ENCODE measurements at regions not wholly inside any gene's neighbourhood (a gene's known extent, or its start where the extent isn't known, plus 50 kb on each side); places are given as distances from the start of the nearest gene placed in this dataset.

- Histone ChIP-seq H2BK15ac (ENCODE audit: low read length) (no peak overlapping the region), H3K18ac (ENCODE audit: extremely low read depth, low read length) (no peak overlapping the region), H3K23me2 (ENCODE audit: low read depth, low read length) (no peaks in the 10 kb centered on the region), H3K4me3 (ENCODE audit: extremely low read depth in 1 of 4, insufficient read depth in 2 of 4, low read depth in 3 of 4, low read length in 4 of 4) (no peak overlapping the region), H2BK20ac (ENCODE audit: low read length) (no peak overlapping the region), H4K20me1 (replicated peaks in 1 of 2; ENCODE audit: control insufficient read depth in 1 of 2, insufficient read depth in 2 of 2, low read length in 2 of 2) (no peaks in the 10 kb centered on the region), H3K4me1 (replicated peaks in 1 of 4; ENCODE audit: control insufficient read depth in 3 of 4, insufficient read depth in 4 of 4, low read length in 3 of 4) (no peaks in the 10 kb centered on the region), H2AFZ (ENCODE audit: low read length) (no peak overlapping the region), H3K23ac (ENCODE audit: insufficient read length) (no peak overlapping the region), H3K9ac (replicated peaks in 1 of 4; ENCODE audit: extremely low read depth in 1 of 4, low read depth in 3 of 4, low read length in 3 of 4) (no peak overlapping the region), H3K9me3 (ENCODE audit: insufficient read depth in 2 of 2, low read depth in 1 of 2, low read length in 1 of 2) (no peaks in the 10 kb centered on the region), H2BK120ac (replicated peaks; ENCODE audit: low read depth, low read length) (no peak overlapping the region), H4K91ac (replicated peaks; ENCODE audit: insufficient read length, low read length) (no peak overlapping the region), H2BK12ac (ENCODE audit: low read depth, low read length) (no peak overlapping the region), H3K4ac (replicated peaks; ENCODE audit: insufficient read length, low read depth, low read length) (no peak overlapping the region), H3K27me3 (replicated peaks in 1 of 4; ENCODE audit: control insufficient read depth in 3 of 4, extremely low read depth in 1 of 4, insufficient read depth in 3 of 4, low read length in 3 of 4) (no peaks in the 10 kb centered on the region), H3K36me3 (ENCODE audit: control insufficient read depth in 2 of 4, insufficient read depth in 4 of 4, low read length in 3 of 4) (no peaks in the 10 kb centered on the region), H3K79me1 (ENCODE audit: low read depth, low read length) (no peaks in the 10 kb centered on the region), H2BK5ac (ENCODE audit: low read depth, low read length) (no peak overlapping the region), H3K56ac (replicated peaks; ENCODE audit: insufficient read length, low read depth, low read length) (no peak overlapping the region), H3K27ac (ENCODE audit: low read depth, low read length) (no peak overlapping the region), H4K8ac (ENCODE audit: extremely low read depth, insufficient read depth, low read length) (no peak overlapping the region), H4K5ac (ENCODE audit: insufficient read length, low read depth, low read length) (no peak overlapping the region), H3K4me2 (ENCODE audit: insufficient read depth in 1 of 2, low read depth in 2 of 2, low read length in 2 of 2) (no peak overlapping the region), H3K14ac (ENCODE audit: insufficient read length) (no peak overlapping the region), H2AK5ac (ENCODE audit: low read depth, low read length) (no peak overlapping the region), H3K79me2 (ENCODE audit: control insufficient read depth in 1 of 2, insufficient read depth in 2 of 2, low read length in 2 of 2) (no peaks in the 10 kb centered on the region)
- CTCF ChIA-PET (ENCODE audit: partially characterized antibody): interaction anchor here (1.0 to 2.8 kb wide), 3 partner anchors 11 to 190 kb away, joined by 3 to 18 read pairs (median 3); no protein-coding TSS in a partner anchor
- POLR2A ChIA-PET (ENCODE audit: partially characterized antibody): no interaction called here
- peak; percentile 77 to 80 for TF ChIP-seq RAD21 (IDR thresholded peaks at IDR 0.05 in 1 of 2, conservative IDR thresholded peaks at IDR 0.05 in 1 of 2; ENCODE audit: low read depth in 2 of 2, low read length in 2 of 2)
- TF ChIP-seq BCL11A (IDR thresholded peaks at IDR 0.05; ENCODE audit: low read depth in 2 of 2, low read length in 2 of 2): no peak
- TF ChIP-seq KDM4A (IDR thresholded peaks at IDR 0.05; ENCODE audit: low read depth, low read length, severe bottlenecking): no peak
- TF ChIP-seq, protein P1, sequence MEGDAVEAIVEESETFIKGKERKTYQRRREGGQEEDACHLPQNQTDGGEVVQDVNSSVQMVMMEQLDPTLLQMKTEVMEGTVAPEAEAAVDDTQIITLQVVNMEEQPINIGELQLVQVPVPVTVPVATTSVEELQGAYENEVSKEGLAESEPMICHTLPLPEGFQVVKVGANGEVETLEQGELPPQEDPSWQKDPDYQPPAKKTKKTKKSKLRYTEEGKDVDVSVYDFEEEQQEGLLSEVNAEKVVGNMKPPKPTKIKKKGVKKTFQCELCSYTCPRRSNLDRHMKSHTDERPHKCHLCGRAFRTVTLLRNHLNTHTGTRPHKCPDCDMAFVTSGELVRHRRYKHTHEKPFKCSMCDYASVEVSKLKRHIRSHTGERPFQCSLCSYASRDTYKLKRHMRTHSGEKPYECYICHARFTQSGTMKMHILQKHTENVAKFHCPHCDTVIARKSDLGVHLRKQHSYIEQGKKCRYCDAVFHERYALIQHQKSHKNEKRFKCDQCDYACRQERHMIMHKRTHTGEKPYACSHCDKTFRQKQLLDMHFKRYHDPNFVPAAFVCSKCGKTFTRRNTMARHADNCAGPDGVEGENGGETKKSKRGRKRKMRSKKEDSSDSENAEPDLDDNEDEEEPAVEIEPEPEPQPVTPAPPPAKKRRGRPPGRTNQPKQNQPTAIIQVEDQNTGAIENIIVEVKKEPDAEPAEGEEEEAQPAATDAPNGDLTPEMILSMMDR (IDR thresholded peaks at IDR 0.05; ENCODE audit: control extremely low read depth in 1 of 3, insufficient read depth in 1 of 3, low read depth in 1 of 3, low read length in 3 of 3): peak in 2 of 3 experiments; percentile 48 to 58; a peak in 3 of 4 replicates
- WGBS, 2 experiments (ENCODE audit: extremely low coverage in 1 of 2, insufficient coverage in 1 of 2, insufficient read length in 1 of 2, insufficient replicate concordance in 2 of 2, low coverage in 1 of 2, low lambda C conversion rate in 2 of 2, missing lambda C conversion rate in 1 of 2): 33% methylated on average over 1 of the region's 1 CpG; no CpG with 5 or more reads in 1 of the 2 experiments
- no peak for DNase-seq (ENCODE audit: low read depth in 1 of 2, low spot score in 2 of 2)
- FAIRE-seq: peak; percentile 66
Observed at GRCh38 chr7:94276795-94277194, 117.9 kb upstream of the COL1A2 start.

Measured in H1 (cell line).